ENCODE measurements at regions not wholly inside any gene's neighbourhood (a gene's known extent, or its start where the extent isn't known, plus 50 kb on each side); places are given as distances from the start of the nearest gene placed in this dataset.

DNA sequence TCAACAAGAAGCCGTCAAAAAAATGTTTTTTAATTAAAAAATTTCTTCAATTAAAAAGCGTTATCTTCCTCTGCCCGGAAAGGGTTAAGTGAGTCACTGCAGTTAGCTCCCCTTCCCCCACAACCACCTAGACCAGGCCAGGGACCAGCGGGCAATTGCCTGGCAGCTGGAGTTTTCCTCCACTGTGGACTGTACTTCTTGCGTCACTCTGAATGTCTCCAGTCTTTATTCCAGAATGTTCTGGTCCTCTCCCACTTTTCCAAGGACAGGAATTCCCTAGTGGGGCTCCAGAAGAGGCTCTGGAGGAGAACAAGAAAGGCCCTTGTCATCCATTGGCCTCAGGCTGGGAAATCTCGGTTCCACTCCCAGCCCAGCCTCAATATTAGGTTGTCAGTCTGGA is 114.0 kb downstream of the C9orf50 start:
- peak; percentile 70 for DNase-seq (ENCODE audit: low read depth)

- DNase-seq (ENCODE audit: low read depth) = no peak
Measured at GRCh38 chr9:129506041-129506440, 114.9 kb downstream of the C9orf50 start.

GRCh38 chr9:129505270-129505902 is 115.5 kb downstream of the C9orf50 start:
- DNase-seq (ENCODE audit: low read depth) = no peak

DNA sequence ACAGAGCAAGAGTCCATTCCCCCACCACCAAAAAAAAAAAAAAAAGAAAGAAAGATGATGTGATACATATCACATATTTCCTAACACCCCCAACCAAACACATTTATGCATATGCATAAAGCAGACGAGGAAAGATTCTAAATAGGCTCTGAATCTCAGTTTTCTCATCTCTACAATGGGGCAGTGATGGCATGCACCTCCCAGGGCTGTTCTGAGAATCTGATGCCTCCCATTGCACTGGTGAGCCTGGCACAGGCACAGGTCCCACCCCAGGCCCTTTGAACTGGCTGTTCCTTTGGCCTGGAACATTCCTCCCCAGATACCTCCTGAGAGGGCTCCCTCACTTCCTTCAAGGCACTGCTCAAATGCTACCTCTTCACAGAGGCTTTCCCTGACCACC is 116.5 kb downstream of the C9orf50 start:
- DNase-seq (ENCODE audit: low read depth) = no peak

DNA sequence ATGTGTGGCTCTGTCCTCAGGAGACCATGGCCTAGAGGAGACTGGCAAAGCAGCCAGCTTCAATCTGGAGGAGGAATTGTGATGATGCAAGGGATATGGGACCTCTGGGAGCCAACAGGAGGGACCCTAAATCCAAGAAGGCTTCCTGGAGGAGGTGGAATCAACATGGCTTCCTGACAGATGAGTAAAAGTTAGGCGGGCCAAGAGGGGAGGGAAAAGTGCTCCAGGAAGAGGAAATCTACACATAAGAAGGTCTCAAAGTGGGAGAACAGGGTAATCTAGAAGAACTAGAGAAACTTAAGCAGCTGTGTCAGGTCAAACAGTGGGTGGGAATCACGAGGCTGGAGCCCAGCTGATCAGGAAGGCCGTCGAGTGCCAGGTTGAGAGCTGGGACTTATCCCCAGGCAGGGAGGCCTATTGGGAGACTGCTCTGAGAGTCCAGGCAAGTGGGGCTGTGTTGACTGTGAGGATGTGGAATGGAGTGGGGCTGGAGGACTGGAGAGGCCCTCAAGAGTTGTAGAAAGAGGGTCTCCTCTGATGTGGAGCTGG is 119.1 kb downstream of the C9orf50 start:
- DNase-seq (ENCODE audit: low read depth) = no peak

DNA sequence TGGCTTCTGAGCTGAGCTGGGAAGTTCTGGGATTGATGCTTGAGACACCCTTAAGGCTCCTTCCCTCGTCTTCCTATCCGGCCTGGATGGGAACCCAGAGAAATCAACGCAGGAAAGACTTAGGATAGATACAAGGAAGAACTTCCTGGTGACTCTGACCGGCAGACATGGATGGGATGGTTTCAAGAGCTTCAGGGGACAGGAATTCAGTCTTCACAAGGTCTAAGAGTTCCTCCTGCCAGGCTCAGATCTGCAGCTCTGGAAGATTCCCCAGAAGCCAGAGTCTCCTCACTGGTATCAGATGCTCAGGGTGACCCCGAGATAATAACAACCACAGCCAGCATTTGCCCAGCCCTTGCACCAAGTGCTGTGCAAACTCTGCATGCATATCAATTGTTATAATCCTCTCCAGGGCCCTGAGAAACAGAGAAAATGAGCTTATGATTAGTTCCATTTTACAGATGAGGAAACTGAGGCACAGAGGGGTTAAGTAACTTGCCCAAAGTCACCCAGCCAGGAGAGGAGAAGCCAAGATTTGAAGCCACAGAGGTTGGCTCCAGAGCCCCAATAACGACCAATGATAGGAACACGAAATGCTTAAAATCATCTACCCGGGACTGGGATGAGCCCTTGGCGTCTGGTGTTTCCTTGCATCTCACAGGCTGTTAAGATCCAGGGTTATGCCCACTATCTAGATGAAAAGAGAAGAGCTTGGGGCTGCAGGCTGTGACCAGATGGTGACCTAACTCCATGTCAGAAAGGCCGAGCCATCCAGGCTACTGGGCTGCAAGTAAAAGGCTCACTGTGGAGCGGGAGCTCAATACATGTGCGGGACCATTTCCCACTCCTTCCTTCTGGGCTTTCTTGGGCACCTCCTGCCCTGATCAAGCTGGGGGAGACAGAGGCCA is 119.8 kb downstream of the C9orf50 start:
- no peak for DNase-seq (ENCODE audit: low read depth)

DNA sequence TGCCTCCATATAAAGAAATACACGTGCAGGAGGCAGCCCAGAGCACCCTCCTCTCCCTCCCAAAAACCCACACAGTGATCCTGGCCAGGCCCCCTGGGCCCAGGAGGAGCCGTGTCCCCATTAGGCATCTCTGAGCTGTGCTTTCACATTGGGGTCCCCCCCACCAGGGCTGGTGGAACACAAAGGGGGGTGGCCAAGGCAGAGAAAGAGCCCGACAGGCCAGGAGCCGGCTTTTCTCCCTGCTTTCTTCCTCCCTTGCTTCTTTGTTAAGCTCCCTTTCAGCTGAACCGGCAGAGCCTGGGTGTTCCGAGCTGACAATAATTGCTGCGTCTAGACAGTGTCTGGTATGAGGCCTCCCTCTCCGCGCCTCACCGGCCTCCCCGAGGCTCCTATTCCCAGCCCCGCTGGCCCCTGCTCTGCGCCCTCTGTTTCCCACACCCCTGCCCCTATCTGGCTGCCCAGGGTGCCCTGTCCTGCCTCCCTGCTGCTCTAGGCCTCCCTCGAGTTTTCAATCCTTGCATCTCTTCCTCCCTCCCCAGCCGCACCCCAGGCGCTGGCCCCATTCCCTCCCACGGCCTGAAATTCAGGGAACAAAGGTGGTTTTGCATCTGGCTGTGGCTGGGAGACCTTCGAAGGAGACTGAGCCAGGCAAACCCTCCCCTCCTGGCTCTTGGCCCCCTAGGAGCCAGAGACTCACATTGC is 120.6 kb downstream of the C9orf50 start:
- no peak for DNase-seq (ENCODE audit: low read depth)

GRCh38 chr9:129498451-129499384 is 122.2 kb downstream of the C9orf50 start:
- no peak for DNase-seq (ENCODE audit: low read depth)

GRCh38 chr9:129497813-129498450 is 123.0 kb downstream of the C9orf50 start:
- DNase-seq (ENCODE audit: low read depth) = no peak

DNA sequence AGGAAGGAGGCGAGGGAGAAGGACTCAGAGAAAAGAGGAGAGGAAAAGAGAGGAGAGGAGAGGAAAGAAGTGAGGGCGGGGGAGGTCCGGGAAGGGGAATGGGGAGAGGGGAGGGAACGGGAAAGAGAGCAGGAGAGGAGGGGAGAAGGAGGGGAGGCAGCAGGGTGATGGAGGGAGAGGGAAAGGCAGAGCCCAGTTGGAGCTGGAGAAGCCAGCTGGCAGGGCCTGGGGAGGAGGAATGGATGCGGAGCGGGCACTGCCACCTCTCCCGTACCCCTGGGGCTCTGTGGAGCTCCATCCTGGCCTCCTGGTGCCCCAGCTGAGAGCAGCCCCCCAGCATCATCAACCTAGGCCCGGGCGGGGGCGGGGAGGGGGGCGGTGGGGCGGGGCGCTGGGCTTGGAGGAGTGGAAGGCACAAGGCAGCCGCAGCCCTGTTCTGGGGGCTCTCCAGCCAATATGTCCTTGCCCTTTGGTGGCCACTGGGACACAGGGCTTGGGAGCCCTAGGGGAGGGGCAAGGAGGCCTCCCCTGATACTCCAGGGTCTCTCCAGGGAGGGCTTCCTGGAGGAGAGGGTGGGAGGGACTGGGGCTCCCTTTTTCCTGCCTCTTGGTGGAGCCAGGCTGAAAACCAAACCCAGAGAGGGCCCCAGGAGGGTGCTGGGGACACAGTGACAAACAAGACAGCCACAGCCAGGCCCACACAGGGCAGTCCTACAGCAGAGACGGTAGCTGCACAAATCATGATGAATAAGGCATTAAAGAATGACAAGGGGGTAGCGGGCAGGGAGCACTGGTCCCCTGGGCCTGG is 123.7 kb downstream of the C9orf50 start:
- peak; percentile 63 for DNase-seq (ENCODE audit: low read depth)

DNA sequence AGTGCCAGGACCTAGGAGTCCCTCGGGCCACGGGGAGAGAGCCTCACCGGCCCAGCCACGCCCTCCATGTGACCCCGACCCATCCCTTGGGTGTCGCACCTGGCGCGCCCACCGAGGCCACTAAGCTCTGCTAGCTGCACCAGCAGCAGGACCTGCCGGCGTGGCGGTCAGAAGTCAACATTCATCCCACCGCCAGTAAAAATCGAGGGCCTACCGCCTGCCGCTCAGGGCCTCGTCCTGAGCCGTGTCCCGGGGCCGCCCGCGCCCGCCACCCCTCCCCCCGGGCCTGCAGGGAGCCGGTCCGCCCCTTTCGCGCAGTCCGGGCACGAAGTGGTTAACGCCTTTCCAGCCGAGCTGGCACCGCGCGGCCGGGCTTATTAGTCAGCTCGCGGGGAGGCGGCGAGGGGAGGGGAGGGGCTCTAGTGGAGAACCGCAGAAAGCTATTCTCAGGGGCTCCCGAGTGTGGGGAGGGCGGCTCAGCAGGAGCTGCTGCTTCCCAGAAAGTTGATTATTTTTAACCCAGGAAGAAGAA is 124.4 kb downstream of the C9orf50 start:
- DNase-seq (ENCODE audit: low read depth) = peak; percentile 98

GRCh38 chr9:129495620-129496472 is 125.1 kb downstream of the C9orf50 start:
- DNase-seq (ENCODE audit: low read depth) = peak; percentile 91

- DNase-seq (ENCODE audit: low read depth) = no peak
Measured at GRCh38 chr9:129494113-129494789, 126.7 kb downstream of the C9orf50 start.

GRCh38 chr9:129493706-129494047 is 127.2 kb downstream of the C9orf50 start:
- DNase-seq (ENCODE audit: low read depth) = no peak

DNA sequence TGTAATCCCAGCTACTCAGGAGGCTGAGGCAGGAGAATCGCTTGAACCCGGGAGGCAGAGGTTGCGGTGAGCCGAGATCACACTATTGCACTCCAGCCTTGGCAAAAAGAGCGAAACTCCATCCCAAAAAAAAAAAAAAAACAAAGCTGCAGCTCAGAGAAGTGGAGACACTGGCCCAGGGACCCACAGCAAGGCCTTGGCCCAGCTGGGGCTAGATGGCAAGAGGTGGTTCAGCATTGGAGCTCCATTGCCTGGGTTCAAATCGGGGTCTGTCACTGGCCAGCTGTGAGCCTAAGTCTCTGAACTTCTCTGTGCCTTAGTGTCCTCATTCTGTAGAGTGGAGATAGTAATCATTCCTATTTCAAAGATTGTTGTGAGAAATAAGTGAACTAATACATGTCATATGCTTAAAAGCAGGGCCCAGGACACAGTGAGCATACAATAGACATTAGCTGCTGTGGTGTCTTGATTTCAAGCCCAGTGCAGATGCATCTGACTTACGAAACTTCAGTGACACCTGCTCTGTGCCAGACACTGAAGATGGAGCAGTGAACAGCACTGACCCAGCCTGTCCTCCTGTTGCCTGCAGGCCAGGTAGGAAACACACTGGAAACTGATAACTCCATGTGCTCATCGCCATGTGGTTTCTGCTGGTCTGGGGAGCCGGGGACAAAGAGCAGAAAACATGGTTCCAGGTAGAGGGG is 127.7 kb downstream of the C9orf50 start:
- DNase-seq (ENCODE audit: low read depth) = no peak

- DNase-seq (ENCODE audit: low read depth) = no peak
Measured at GRCh38 chr9:129491487-129491855, 129.4 kb downstream of the C9orf50 start.

All from myocyte (in vitro differentiated cells).